Chondrocyte (in vitro differentiated cells): ENCODE measurements at regions not wholly inside any gene's neighbourhood (a gene's known extent, or its start where the extent isn't known, plus 50 kb on each side); places are given as distances from the start of the nearest gene placed in this dataset.

Source experiments
- DNase-seq: peaks from one replicate; pipeline ENCODE4 v3.0.0; 2021; ENCODE audit warnings: mixed read lengths, low spot score
- H3K27ac Mint-ChIP-seq: one replicate; pipeline ENCODE4 v1.8.0; 2021; ENCODE audit warnings: mild to moderate bottlenecking, moderate library complexity, mixed read lengths; ENCODE audit not compliant: unreplicated experiment
- H3K27me3 Mint-ChIP-seq: 2 replicates; pipeline ENCODE4 v1.8.0; 2021; ENCODE audit warnings: low read depth, mixed read lengths
- H3K36me3 Mint-ChIP-seq: 2 replicates; pipeline ENCODE4 v1.8.0; 2021; ENCODE audit warnings: low read depth, mixed read lengths
- H3K4me1 Mint-ChIP-seq: 2 replicates; pipeline ENCODE4 v1.8.0; 2021; ENCODE audit warnings: low read depth, mild to moderate bottlenecking, mixed read lengths
- H3K4me3 Mint-ChIP-seq: one replicate; pipeline ENCODE4 v1.8.0; 2021; ENCODE audit warnings: mild to moderate bottlenecking, moderate library complexity, mixed read lengths; ENCODE audit not compliant: unreplicated experiment
- H3K9me3 Mint-ChIP-seq: 2 replicates; pipeline ENCODE4 v1.8.0; 2021; ENCODE audit warnings: low read depth, mixed read lengths
- CTCF ChIP-seq: fragments of 200-600 bp; sonication (generic); IDR thresholded peaks from 2 replicates; pipeline ENCODE4 v1.5.0; 2021; ENCODE audit warnings: antibody characterized with exemption, mild to moderate bottlenecking, moderate library complexity

- no peak overlapping the region for H3K4me3 Mint-ChIP-seq
- no peaks in the 10 kb centered on the region for H3K27me3 Mint-ChIP-seq
- H3K4me1 Mint-ChIP-seq = peaks cover 31% of the 10 kb centered on the region
- H3K36me3 Mint-ChIP-seq = no peaks in the 10 kb centered on the region
- TF ChIP-seq CTCF = no peak
- DNase-seq = no peak
- no peaks in the 10 kb centered on the region for H3K9me3 Mint-ChIP-seq
- no peak overlapping the region for H3K27ac Mint-ChIP-seq
These were observed 189.6 kb upstream of the LNX1 start for GRCh38 chr4:53780736-53781400.

GRCh38 chr4:53779025-53779424 lies 187.7 kb upstream of the LNX1 start:
- H3K4me1 Mint-ChIP-seq = peaks cover 31% of the 10 kb centered on the region
- H3K27me3 Mint-ChIP-seq = no peaks in the 10 kb centered on the region
- DNase-seq = no peak
- no peaks in the 10 kb centered on the region for H3K36me3 Mint-ChIP-seq
- no peak overlapping the region for H3K27ac Mint-ChIP-seq
- H3K4me3 Mint-ChIP-seq = no peak overlapping the region
- no peaks in the 10 kb centered on the region for H3K9me3 Mint-ChIP-seq
- no peak for TF ChIP-seq CTCF

GRCh38 chr4:53778155-53778554 lies 186.9 kb upstream of the LNX1 start:
- no peak for TF ChIP-seq CTCF
- no peaks in the 10 kb centered on the region for H3K27me3 Mint-ChIP-seq
- no peaks in the 10 kb centered on the region for H3K9me3 Mint-ChIP-seq
- no peaks in the 10 kb centered on the region for H3K36me3 Mint-ChIP-seq
- no peak for DNase-seq
- H3K4me3 Mint-ChIP-seq = no peak overlapping the region
- no peak overlapping the region for H3K27ac Mint-ChIP-seq
- H3K4me1 Mint-ChIP-seq = peaks cover 31% of the 10 kb centered on the region

- Mint-ChIP-seq H3K27ac (no peak overlapping the region), H3K4me1 (peaks cover 29% of the 10 kb centered on the region), H3K4me3 (no peak overlapping the region), H3K9me3 (no peaks in the 10 kb centered on the region), H3K27me3 (no peaks in the 10 kb centered on the region), H3K36me3 (no peaks in the 10 kb centered on the region)
- TF ChIP-seq CTCF = no peak
- DNase-seq = no peak
These were observed 186.1 kb upstream of the LNX1 start for GRCh38 chr4:53777244-53777984.

- no peak for DNase-seq
- no peaks in the 10 kb centered on the region for H3K27me3 Mint-ChIP-seq
- no peak overlapping the region for H3K27ac Mint-ChIP-seq
- H3K9me3 Mint-ChIP-seq = no peaks in the 10 kb centered on the region
- H3K36me3 Mint-ChIP-seq = no peaks in the 10 kb centered on the region
- peaks cover 17% of the 10 kb centered on the region for H3K4me1 Mint-ChIP-seq
- TF ChIP-seq CTCF = no peak
- no peak overlapping the region for H3K4me3 Mint-ChIP-seq
These were observed 184.9 kb upstream of the LNX1 start for GRCh38 chr4:53776141-53776540.
